Muscle layer of colon (tissue), 2 donors: ENCODE measurements at regions not wholly inside any gene's neighbourhood (a gene's known extent, or its start where the extent isn't known, plus 50 kb on each side); places are given as distances from the start of the nearest gene placed in this dataset.

Experiments used
- H3K27ac ChIP-seq: one replicate; pipeline ENCODE4 v1.7.0; 2013; ENCODE audit warnings: low read depth, mild to moderate bottlenecking, low read length, moderate library complexity
- H3K27me3 ChIP-seq, 2 donors: one replicate each; pipeline ENCODE4 v1.7.0; 2013; ENCODE audit warnings: low read length in 2 of 2, mild to moderate bottlenecking in 2 of 2; ENCODE audit not compliant: insufficient read depth in 2 of 2, control insufficient read depth in 1 of 2
- H3K36me3 ChIP-seq: one replicate; pipeline ENCODE4 v1.7.0; 2013; ENCODE audit warnings: mild to moderate bottlenecking, low read length; ENCODE audit not compliant: insufficient read depth
- H3K4me1 ChIP-seq: one replicate; pipeline ENCODE4 v1.7.0; 2013; ENCODE audit warnings: mild to moderate bottlenecking, low read length; ENCODE audit not compliant: insufficient read depth
- H3K4me3 ChIP-seq, 2 donors: one replicate each; pipeline ENCODE4 v1.7.0; 2013; ENCODE audit warnings: low read length in 2 of 2, low read depth in 1 of 2, mild to moderate bottlenecking in 1 of 2, moderate library complexity in 1 of 2
- H3K9ac ChIP-seq: one replicate; pipeline ENCODE4 v1.7.0; 2013; ENCODE audit warnings: low read length
- H3K9me3 ChIP-seq: one replicate; pipeline ENCODE4 v1.7.0; 2013; ENCODE audit warnings: mild to moderate bottlenecking, low read length
- donor health status: abdominal sarcoma.
- donor health status: Adenocarcinoma of cecum.

DNA sequence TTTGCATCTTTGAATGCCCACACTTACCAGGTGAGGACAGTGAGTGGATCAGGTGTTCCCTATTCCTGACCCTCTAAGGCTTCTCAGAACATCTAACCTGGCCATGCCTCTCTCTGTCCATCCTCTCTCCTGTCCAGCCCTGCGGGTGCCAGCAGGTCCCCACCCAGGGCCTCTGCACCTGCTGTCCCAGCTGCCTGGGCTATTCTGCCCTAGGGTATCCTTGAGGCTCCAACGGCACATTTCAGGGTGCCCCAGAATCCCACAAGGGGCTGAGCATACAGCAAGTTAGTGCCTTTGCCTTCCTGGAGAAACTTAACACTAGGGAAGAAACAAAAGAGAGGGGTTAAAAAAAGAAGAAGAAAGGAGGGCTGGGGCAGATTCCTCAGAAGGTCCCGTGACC, 107.4 kb downstream of the UNCX start:
- Histone ChIP-seq H3K36me3 (no peaks in the 10 kb centered on the region), H3K9me3 (no peaks in the 10 kb centered on the region), H3K27me3 (peaks cover 0 to 17% of the 10 kb centered on the region in 2 donors), H3K4me1 (no peaks in the 10 kb centered on the region), H3K27ac (no peak overlapping the region), H3K4me3 (no peak overlapping the region), H3K9ac (no peak overlapping the region)

DNA sequence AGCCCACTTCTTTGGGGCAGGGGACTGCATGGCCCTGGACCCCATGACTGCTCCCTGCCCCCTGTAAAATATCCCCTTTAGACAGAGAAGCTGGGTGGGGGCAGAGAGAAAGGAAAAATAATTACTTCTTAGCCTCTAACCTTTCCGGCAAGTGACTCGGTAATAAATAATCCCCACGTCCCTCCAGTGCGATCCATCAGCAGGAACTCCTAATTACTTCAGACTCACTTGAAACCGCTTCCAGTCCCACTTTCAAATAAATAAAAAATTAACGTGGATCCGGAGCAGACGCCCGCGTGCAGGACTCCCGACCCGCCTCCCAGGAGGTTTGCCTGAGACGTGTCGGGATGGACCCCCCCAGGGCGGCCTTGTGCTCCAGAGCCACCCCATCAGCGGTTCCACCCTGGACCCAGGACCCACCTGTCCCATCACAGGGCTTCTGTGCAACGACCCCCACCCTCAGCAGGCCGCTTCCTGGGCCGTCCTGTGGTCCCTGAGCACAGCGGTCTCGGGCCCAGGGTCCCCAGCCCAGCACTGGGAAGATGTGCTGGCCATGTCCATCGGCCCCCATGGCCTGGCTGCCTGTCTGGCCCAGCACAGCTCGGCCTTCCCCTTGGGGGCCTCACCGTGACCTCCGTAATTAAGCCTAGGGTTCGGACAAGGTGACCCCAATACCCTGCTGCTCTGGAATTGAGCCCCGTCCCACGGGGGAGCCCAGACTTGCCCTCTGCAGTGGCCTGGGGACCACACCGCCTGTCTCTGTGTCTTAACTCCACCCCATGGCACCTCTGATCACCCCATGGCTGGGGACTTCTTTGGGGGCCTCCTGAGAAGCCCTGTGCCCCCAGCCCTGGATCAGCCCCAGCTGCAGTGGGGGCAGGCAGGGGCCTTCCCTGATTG, 108.0 kb downstream of the UNCX start:
- Histone ChIP-seq H3K36me3 (no peaks in the 10 kb centered on the region), H3K27ac (no peak overlapping the region), H3K9me3 (no peaks in the 10 kb centered on the region), H3K27me3 (peaks cover 0 to 17% of the 10 kb centered on the region in 2 donors), H3K4me1 (no peaks in the 10 kb centered on the region), H3K9ac (no peak overlapping the region), H3K4me3 (no peak overlapping the region)

DNA sequence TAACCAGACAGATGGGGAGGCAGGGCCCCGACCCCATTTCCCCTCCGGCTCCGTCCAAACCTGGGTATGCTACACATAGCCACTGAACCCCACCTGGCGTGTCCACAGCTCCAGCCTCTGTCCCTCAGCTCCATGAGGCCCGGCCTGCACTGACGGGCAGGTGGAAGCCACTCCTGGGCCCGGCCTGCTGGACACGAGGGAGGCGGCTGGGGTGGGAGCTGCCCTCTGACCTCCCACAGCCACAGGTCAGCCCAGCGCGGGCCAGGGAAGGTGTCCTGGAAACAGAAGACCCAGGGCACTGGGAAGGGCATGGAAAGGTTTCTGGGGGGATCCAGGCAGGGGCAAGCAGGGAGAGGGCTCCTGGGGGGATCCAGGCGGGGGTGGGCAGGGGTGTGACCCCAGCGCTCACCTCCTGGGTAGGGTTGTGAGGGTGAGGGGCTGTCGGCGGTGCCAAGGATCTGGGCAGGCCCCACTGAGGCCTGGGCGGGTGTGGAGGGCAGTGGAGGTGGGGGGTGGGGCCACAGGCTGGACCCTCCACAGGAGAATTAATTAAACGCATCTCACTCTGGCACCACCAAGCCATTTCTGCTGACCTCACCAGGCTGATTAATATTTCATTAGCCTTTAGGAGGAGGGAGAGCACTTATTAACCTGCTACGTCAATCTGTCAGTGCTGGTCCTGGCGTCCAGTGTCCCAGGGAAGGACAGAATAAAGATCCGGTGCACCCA, 108.9 kb downstream of the UNCX start:
- Histone ChIP-seq H3K27me3 (peaks cover 0 to 18% of the 10 kb centered on the region in 2 donors), H3K27ac (no peak overlapping the region), H3K4me3 (no peak overlapping the region)

DNA sequence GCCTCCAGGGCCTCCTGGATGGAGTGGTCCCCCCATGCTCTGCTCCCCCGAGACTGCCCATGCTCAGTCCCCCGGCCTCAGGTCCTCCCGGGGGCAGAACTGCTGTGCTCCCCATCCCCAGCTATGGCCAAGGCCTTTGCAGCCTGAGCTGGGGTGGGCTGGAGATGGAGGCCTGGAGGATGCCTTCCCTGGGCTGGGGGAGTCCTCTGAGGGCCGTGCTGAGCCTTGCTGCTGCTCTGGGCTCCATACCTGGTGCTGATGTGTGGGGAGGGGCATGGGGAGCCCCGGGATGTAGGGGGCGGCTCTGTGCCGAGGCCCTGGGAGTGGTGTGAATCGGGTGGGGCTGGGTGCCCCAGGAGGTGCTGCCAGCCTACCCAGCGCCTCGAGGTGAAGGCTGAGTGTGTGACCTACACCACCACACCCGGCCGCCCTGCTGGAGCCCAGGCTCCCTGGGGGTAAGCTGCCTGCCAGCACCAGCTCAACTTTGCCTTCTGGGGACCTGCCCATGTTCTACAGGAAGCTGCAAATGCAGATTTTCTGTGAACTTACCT, 109.5 kb downstream of the UNCX start:
- Histone ChIP-seq H3K9ac (no peak overlapping the region), H3K36me3 (no peaks in the 10 kb centered on the region), H3K4me3 (no peak overlapping the region), H3K9me3 (no peaks in the 10 kb centered on the region), H3K27ac (no peak overlapping the region), H3K27me3 (peaks cover 0 to 25% of the 10 kb centered on the region in 2 donors), H3K4me1 (no peaks in the 10 kb centered on the region)

More for the DNA sequence above, 108.9 kb downstream of the UNCX start:
- H3K9ac ChIP-seq = no peak overlapping the region
- no peaks in the 10 kb centered on the region for H3K36me3 ChIP-seq
- H3K4me1 ChIP-seq = no peaks in the 10 kb centered on the region
- no peaks in the 10 kb centered on the region for H3K9me3 ChIP-seq

DNA sequence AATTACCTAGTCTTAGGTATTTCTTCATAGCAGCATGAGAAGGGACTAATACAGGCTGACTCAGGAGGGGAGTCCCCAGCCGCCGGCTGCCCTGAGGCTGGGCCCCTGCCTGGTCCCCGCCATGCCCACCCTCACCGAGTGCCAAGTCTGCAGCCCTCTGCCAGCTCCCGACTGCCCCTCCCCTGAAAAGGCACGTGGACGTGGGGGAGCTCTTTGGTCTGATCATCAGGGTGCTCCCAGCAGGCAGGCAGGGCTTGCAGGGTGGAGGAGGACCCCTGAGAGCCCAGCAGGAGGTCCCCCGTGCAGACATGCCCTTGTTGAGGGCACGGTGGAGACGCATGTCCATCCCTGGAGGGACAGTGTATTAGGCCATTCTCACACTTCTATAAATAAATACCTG, 110.9 kb downstream of the UNCX start:
- no peaks in the 10 kb centered on the region for H3K36me3 ChIP-seq
- H3K9ac ChIP-seq = no peak overlapping the region
- no peak overlapping the region for H3K27ac ChIP-seq
- H3K27me3 ChIP-seq = peaks cover 0 to 25% of the 10 kb centered on the region in 2 donors
- H3K4me3 ChIP-seq = no peak overlapping the region
- H3K4me1 ChIP-seq = no peaks in the 10 kb centered on the region
- H3K9me3 ChIP-seq = no peaks in the 10 kb centered on the region

DNA sequence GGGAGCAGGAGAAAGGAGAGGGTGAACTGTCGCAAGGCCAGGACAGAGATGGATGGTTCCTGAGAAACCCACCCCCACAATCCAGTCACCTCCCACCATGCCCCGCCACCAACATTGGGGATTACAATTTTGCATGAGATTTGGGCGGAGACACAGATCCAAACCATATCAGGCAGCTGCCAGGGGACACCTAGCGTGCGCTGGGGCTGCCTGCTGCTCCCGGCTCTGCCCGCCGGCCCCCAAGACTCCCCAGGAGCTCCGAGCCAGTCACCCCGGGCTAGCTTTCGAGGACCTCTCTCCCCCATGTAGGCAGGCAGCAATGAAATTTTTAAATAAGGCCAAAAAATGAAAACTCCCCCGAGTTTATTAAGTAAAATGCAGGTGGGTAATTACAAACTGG, 111.7 kb downstream of the UNCX start:
- Histone ChIP-seq H3K9me3 (no peaks in the 10 kb centered on the region), H3K27ac (no peak overlapping the region), H3K4me1 (no peaks in the 10 kb centered on the region), H3K9ac (no peak overlapping the region), H3K27me3 (peaks cover 0 to 33% of the 10 kb centered on the region in 2 donors), H3K36me3 (no peaks in the 10 kb centered on the region), H3K4me3 (no peak overlapping the region)

DNA sequence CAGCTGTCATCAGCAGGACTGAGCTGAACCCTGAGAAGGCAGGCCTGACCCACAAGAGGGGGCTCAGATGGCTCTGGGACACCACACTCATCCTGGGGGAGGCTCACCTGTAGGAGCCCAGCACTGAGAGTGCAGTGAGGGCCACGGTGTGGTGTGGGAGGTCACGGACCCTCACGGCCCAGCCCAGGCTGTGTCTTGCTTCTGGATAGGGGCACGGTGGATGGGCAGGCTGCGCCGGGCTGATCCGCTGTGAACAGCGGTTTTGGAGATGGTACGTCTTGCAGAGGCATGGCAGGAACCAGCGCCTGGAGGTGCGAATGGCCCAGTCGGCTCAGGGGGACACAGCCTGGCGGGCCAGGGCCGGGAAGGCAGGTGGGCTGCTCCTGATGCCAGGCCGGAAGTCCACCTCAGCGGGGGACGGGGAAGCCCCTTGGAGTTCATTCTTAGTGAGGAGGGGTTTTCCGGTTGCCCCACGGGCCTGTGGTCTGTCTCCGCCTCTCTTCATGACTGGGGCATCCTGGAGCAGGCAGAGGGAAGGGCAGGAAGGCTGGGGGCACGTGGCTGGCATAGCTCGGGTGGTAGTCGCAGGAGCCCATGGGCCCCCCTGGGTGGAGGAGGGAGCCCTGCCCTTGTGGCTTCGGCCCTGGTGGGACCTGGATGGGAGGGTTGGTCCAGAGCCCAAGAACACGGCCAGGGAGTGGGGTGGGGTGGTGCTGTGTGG, 112.5 kb downstream of the UNCX start:
- no peaks in the 10 kb centered on the region for H3K4me1 ChIP-seq
- H3K4me3 ChIP-seq = no peak overlapping the region
- H3K36me3 ChIP-seq = no peaks in the 10 kb centered on the region
- H3K27ac ChIP-seq = no peak overlapping the region
- H3K9me3 ChIP-seq = no peaks in the 10 kb centered on the region
- H3K9ac ChIP-seq = no peak overlapping the region
- H3K27me3 ChIP-seq = peaks cover 0 to 33% of the 10 kb centered on the region in 2 donors

DNA sequence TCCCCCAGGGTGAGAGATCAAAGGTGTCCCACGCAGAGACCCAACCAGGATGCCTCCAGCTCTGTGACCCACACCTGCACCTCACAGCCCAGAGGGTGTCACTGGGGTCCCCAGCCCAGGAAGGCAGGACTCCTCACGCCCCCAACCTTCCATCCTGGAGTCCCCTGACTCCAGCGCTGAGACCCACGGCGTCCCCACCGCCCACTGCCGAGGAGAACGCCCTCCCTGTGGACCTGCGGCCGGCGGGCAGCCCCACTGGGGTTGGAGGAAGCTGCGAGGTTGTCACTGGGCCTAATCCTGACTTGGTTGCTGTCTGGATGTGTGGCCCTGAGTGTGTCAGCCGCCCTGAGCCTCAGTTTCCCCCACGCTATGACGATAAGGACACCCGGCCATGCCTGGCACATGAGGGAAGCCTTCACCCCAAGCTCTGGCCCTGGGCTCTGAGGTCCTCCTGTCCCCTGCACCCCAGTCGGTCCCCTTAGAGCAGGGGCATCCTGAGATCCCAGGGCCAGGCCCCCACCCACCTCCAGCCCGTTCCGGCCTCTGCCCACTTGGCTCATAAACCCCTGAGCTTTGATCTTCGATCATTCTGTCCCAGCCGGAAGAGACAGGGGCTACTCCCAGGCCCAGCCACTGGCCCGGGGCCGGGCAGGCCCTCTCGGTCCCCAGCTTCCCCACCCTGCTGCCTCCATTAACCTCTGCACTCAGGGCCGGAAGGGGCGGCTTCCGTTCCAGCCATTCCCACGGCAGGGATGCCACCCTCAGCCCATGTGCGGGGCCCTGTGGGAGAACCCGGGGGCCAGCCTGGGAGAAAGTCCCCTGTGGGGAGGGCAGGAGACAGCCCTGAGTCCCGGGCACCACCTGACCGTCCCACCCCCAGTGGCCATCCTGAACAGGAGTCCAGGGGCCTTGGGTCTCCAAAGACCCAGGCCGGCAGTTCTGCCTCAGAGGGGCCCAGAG, 113.2 kb downstream of the MICALL2 start:
- Histone ChIP-seq H3K4me1 (no peaks in the 10 kb centered on the region), H3K4me3 (no peak overlapping the region), H3K36me3 (no peaks in the 10 kb centered on the region), H3K9me3 (no peaks in the 10 kb centered on the region), H3K9ac (no peak overlapping the region), H3K27me3 (peaks cover 0 to 27% of the 10 kb centered on the region in 2 donors), H3K27ac (no peak overlapping the region)

DNA sequence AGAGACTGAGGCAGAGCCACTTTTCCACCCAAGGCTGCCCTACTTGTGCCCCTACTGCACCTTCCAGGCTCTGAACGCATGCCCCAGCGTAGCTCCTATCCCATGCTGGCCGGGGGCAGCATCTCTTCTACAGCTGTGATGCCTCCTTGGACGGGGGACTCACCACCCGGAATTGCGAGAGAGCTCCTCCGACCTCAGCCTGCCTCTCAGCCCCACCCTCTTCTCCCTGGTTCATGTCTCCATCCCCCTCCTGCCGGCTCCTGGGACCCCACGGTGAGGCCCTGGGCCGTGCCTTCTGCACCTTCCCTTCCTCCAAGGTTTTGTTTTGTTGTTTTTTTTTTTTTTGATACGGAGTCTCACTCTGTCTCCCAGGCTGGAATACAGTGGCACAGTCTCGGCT, 112.4 kb downstream of the MICALL2 start:
- Histone ChIP-seq H3K27me3 (peaks cover 0 to 26% of the 10 kb centered on the region in 2 donors), H3K9me3 (no peaks in the 10 kb centered on the region), H3K27ac (no peak overlapping the region), H3K4me1 (no peaks in the 10 kb centered on the region), H3K9ac (no peak overlapping the region), H3K36me3 (no peaks in the 10 kb centered on the region), H3K4me3 (no peak overlapping the region)

DNA sequence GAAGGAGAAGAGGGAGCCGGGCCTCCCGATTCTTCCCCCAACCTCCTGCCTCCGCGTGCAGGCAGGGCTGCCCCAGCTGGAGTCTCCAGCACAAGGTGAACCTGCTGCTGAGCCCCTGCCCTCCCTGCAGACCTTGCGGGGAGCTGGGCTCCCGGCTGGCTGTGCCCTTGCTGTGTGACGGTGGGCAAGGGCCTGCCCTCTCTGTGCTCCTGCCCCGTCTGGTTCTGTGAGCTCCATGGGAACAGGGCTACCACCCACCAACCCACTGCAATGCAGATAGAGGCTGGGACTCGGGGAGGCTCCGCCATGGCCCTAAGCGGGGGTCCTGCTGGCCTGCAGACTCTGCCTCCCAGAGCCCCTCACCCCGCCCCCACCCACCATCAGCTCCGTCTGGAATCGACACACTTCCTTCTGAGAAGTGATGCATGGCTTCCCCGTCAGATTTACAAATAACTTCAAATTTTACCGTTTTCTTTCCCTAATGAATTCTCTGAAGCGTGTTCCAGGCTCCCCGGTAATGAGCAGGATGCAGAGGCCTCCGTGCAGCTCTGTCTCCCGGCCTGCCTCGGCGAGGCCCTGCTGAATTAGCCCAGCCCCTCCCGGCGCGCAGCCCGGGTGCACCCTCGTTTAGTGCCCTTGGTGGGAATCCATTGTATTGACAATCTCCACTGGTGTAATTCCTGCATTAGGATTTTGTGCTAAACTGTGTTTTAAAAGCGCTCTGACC, 111.0 kb downstream of the MICALL2 start:
- Histone ChIP-seq H3K27me3 (peaks cover 0 to 33% of the 10 kb centered on the region in 2 donors), H3K9ac (no peak overlapping the region), H3K36me3 (no peaks in the 10 kb centered on the region), H3K4me1 (no peaks in the 10 kb centered on the region), H3K9me3 (no peaks in the 10 kb centered on the region), H3K4me3 (no peak overlapping the region), H3K27ac (no peak overlapping the region)
